Limb (tissue), 2 donors: ENCODE measurements at regions not wholly inside any gene's neighbourhood (a gene's known extent, or its start where the extent isn't known, plus 50 kb on each side); places are given as distances from the start of the nearest gene placed in this dataset.
A peak's percentile ranks its signal among the peaks of the same experiment; 100 is the strongest.

Source experiments
- DNase-seq, 2 donors: peaks; one replicate each; pipeline ENCODE4 v3.0.0-alpha.2; 2016; ENCODE audit errors: extremely low spot score in 2 of 2

DNA sequence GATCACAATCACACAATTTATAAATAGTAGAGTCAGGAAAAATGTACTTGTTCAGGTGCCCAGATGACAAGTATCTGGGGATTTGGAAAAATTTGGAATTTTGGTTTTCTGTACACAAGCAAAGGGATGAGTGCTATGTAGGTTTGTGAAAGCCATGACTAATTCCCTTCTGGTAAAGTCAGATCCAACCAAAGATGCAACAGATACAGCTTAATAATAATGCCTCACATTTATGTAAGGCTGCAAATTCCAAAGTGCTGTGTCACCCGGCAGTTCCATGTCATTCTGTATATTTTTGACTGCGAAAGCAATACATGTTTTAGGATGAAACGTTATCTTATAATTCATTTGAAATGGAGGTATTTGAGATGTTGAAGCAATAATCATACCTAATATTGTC lies 102.7 kb upstream of the AGBL1 start:
- no peak for DNase-seq

DNA sequence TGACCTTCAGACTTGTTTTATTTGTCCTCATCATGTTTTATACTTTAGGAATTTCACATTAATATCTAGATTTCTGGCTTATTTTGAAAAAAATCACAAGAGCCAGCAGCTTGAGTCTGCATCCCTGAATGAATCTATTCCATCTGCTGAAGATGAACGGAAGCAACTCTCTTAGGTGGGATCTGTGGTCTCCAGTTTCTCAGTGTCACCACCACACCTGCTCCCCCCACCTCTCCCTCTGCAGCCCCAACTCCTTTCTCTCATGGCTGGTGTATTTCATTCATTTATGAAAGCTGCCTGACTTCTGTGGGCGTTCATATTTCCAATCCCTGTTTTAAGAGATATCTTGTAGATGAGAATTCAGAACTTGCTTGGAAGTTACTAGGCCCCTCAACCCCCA lies 102.1 kb upstream of the AGBL1 start:
- no peak for DNase-seq

DNA sequence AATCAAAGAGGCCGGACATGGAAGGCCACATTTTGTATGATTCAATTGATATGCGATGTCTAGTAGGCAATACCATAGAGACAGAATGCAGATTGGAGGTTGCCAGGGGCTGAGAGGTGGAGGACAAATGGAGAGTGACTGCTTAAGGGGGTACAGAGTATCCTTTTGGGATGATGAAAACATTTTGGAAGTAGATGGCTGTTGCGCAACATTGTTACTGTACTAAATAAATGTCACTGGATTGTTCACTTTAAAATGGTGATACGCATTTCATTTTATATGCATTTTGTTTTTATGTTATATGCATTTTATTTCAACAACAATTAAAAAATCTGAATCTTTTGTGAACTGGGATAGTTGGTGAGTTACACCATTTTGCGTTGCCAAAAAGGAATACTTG lies 99.7 kb upstream of the AGBL1 start:
- no peak for DNase-seq

DNA sequence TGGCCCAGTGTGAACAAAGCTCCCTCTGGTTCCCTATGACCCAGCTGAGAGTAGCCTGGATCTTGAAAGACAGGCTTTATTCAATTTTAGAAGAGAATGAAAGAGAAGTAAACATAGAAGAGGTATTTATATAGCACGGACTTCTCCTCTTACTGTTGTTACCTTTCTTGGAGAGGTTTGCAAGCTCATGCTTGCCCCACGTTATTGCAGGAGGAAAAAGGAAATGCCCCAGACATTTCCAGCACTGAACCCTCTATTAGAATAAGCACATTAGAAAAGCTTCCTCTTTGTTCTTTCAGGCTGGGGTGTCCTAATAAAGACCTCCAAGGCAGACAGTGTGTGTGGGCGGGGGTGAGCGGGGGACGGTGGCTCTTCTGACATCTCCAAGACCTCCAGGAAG lies 98.7 kb upstream of the AGBL1 start:
- no peak for DNase-seq

DNA sequence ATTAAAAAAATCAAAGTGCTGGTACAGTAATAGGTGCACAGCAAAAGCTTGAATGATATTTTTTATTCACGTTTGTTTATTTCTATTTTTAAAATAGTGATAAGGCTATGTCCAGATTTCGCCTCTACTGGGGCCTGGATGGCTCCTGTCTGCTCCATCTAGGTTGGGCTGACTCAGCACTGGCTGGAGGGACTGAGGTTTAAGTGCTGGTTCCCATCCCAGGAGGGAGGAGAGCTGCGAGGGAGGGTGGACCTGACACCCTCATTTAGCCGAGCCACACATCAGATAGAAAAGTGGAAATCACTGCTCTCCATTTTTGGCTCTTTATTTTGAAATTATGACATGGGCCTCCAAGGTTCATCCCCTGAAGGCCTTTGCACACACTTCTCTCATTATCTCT lies 95.4 kb upstream of the AGBL1 start:
- DNase-seq: no peak

DNA sequence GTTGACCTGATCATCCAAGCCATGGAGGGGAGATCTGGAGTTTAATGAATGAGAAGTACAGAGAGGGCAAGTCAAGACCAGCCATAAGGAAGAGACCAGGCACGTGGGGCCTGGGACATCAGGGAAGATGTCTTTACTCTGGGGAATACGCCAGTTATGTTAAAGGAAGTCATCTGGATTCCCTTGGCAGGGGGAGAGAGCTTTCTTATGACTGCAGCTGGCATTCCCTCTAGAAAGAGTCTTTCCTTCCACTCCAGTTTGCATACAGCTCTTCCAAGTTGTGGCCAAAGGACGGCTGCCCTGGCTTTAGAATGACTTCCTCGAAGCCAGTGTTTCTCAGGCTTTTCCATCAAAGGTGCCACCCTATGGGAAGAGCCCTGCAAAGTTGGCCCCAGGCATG lies 93.6 kb upstream of the AGBL1 start:
- DNase-seq: no peak

DNA sequence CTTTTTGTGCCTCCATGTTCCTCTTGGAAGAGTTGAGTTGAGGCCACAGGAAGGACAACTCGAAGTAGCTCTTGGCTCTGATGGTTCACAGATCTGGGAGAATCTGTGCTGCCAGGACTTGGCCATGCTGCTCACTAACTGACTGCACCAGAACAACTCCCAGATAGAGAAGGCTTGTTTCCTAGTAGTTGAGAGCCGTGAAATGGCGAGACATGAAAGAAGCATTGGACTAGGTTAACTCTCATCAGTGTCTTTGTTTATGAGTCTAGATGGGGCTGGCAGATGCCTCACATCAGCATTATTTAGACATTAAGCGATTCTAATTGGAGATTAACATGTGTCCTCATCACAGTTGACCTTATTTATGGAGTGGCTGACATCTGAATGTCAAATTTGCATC lies 92.9 kb upstream of the AGBL1 start:
- no peak for DNase-seq

DNA sequence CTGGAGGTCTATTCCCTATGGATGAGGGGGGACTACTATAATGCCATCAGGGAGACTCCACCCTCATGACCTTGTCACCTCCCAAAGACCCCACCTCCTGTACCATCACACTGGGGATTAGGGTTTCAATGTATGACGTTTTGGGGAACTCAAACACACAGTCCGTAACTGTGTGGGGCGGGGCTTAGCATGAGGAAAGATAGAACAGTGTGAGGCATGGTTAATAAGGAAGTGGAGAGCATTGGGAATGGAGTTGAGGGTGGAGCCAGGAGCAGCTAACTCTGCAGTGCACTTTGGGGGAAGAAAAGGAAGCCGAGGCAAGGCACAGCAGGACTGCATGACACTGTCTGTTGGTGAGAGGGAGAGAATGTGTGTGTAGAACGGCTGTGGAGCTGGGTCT lies 90.9 kb upstream of the AGBL1 start:
- no peak for DNase-seq

DNA sequence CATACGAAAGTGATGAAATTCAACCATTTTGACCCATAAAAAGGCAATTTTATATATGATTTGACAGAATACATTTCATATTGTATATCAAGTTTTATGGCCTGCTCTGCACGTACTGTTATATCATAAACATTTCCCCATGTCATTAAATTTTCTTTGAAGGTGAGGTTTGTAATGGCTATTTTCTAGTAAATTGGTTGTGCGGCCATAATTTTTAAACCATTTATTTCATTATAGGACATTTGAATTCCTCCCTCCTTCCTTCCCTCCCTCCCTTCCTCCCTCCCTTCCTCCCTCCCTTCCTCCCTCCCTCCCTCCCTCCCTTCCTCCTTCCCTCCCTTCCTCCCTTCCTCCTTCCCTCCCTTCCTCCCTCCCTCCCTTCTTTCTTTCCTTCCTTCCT lies 87.4 kb upstream of the AGBL1 start:
- no peak for DNase-seq

DNA sequence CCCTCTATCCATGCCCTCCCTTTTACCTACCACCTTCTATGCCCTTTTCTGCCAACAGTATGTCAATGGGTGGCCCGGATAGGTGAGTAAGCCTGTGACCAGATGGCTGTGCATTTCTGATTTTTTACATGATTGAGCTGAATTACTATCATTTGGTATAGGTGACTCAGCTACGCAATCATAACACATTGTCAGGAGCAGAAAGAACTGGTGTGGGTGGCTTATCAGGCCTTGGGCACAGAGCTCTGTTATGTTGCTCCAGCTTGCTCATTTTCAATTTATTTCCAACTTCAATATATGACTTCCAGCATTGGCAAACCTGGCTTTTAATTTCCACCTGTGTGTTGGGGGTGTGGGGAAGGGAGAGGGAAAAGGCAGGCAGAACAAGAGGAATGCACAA lies 86.6 kb upstream of the AGBL1 start:
- no peak for DNase-seq

DNA sequence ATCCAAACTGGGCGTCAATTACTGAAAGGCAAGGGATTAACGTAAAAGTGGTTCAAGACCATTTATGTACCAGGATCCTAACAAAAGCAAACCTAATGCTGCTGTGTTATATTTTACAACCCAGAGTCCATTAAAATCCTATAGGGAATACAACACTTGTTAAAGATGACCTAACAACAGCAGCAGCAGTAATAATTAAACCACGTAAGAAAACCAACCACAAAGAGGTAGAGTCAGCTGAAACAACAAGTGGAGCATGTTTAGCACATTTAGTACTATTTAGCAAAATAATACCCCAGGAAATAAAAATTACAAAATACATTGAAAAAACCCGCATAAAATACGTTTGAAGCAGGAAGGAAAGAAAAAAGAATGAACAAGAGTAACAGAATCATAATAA lies 82.1 kb upstream of the AGBL1 start:
- DNase-seq: no peak

DNA sequence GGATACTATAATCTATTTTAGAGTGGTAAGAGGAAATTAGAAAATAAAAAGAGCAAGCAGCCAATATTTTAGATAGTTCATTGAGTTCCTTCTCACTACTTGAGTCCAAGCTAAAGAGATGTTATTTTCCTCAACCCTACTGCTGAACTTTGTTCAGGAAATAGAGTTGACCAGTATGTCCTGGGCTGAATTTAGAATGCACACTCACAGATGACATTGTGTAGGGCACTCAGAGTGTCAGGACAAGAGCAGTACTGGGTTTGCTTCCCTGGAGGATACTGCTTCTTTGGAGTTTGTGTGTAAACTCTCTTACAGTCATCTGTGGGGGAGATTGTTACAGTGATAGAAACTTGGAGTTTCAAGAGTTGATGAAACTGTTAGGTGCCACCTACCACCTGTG lies 80.0 kb upstream of the AGBL1 start:
- DNase-seq: no peak

DNA sequence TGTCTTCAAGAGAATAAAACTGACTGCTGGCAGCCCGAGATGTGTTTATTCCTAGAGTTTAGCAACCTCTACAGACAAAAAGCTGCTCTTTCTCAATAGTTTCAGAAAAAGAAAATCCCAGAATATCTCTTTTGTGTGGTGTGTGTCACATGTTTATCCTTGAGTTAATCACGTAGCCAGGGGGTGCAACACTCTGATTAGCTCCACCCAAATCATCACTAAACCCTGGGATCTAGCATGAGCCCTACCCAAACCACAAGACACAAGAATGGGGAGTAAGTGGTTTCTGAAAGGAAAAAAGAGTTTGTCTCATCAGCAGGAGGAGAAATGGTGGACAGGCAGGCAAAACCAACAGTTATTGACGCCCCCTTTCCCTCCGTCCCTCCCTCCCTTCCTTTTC lies 78.5 kb upstream of the AGBL1 start:
- DNase-seq: no peak

DNA sequence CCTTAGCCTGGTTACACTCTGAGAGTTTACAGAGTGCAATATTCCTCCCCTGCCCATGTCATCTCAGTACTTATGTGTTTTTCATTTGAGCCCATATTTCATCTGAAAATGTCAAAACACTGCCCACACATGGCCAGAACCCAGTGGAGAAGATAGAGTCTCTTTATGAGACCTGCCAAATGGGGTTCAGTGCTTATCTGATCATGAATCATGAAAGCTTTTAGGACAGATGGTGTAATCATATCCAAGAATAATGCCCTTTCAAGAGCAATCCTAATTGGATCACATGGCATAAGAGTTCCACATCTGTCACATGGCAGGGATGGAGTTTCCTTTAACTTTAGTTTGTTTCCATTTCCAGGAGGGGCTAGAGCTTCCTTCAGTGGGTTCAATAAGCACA lies 77.2 kb upstream of the AGBL1 start:
- DNase-seq: no peak

DNA sequence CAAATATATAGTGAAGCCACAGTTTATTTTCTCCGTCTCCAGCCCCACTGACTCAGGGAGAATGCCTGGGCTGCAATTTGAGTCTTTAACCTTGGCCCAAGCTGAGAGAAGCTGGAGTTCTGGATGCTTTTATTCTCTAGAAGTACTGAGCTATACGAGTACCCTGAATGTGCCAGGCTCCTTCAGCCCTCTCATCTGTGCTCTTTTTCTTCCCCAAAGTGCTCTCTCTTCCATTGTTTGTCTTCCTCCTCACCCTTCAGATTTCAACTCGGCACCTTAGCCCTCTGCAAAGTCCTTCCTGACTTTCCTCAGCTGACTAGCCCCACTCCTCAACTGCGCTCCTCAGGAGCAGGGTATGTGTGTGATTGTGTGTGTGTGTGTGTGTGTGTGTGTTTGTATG lies 75.6 kb upstream of the AGBL1 start:
- DNase-seq: no peak

DNA sequence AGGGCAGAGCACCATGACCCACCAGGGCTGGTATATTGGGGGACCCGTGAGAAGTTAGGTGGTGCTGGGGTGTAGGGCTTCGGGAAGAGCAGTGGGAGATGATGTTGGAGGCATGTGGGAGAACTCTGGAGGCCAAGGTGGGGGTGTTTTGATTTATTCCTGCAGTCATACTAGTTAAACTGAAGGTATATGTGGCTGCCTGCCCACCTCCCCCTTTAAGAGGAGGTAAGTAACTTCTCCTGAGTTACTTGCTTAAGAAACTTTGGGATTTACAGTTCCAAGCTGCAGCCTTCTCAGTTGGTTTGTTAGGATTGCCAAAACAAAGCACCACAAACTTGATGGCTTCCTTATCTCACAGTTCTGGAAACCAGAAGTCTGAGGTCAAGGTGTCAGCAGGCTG lies 73.1 kb upstream of the AGBL1 start:
- DNase-seq: no peak

DNA sequence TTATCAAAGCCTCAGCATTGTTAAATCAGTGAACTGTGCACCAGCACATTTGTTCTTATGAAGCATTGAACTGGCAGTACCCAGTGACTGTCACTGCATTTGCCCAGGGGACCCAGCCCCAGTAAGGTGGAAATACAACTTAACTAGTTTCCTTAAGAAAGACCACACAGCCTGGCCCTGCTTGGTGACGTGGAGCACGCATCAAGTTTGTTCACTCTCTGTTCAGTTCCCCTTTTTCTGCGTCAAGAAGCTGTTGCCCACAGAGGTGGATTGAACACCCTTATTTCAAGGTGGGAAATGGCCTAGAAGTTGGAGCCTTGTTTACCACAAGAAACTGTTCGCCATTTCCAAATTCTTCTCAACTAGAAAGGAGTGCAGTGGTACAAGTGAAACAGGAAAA lies 69.9 kb upstream of the AGBL1 start:
- no peak for DNase-seq

DNA sequence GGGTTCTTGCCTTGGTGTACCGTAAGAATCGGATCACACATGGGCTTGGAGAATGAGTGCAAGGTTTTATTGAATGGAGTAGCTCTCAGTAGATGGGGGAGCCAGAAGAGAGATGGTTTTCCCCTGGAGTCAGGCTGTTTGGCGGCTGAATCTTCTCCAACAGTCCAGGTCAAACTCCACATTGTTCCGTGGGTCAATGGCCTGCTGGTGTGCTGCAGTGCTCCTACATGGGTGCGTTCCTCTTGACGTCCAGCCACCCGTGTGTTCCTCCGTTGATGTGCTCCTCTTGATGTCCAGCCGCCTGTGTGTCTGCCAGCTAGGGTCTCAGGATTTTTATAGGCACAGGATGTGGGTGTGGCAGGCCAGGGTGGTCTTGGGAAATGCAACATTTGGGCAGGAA lies 69.3 kb upstream of the AGBL1 start:
- DNase-seq: no peak

DNA sequence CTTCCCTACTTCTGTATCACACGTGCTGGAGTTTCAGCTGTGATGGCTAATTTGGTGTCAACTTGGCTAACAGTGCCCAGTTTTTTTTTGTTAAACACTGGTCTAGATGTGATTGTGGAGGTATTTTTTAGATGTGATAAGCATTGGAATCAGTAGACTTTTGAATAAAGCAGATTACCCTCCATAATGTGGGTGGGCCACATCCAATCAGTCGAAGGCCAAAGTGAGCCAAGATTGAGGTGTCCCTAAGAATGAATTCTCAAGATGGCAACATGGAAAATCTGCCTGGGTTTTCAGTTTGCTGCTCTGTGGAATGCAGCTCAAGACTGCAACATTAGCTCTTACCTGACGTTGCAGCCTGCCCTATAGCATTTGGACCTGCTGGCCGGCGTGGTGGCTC lies 68.8 kb upstream of the AGBL1 start:
- no peak for DNase-seq

DNA sequence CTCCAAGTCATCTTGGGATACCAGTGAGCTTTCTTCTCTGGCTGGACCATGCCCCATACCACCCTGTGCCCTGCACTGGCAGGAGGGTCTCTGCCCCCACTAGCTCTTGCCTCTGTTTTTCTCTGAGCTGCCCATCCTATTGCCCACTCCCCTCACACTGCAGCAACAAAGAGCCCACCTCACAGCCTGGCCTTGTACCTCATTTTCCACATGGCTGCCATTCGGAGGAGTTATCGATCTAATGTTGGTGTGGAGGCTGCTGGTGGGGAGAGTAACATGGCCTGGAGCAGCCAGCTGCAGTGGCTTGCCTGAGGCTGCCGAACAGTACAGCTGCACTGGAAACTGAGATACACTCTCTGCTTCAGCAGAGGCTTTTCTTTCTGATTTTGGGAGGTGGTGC lies 65.7 kb upstream of the AGBL1 start:
- DNase-seq: no peak

DNA sequence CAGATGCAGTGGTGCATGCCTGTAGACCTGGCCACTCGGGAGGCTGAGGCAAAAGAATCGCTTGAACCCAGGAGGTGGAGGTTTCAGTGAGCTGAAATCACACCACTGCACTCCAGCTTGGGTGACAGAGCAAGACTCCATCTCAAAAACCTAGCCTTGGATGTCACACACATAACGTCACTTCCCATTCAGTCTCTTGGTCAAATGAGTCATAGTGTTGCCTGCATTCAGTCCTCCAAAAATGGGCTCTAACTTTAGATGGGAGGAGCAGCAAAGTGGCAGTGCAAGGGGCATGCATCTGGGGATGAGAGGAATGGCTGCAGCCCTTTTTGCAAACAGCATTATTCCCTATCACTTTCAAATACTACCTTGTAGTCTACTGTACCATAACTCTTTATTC lies 62.9 kb upstream of the AGBL1 start:
- no peak for DNase-seq

DNA sequence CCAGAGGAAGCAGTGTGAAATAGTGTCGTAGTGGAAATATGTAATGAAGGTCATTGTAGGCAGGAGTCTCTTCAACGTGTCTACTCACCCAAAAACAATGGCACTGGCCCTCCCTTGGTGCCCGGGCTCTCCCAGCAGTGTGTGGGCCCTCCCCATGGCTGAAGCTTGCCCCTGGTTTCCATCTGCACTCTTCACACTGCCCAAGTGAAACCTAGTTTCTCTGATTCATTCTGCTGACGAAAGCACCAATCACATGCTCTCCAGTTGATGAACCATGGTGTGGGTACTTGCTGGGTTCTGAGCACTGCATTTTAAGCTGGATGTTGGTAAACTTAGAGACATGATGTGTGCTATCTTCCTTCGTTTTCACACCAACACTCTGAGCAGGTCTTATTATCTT lies 61.0 kb upstream of the AGBL1 start:
- no peak for DNase-seq

DNA sequence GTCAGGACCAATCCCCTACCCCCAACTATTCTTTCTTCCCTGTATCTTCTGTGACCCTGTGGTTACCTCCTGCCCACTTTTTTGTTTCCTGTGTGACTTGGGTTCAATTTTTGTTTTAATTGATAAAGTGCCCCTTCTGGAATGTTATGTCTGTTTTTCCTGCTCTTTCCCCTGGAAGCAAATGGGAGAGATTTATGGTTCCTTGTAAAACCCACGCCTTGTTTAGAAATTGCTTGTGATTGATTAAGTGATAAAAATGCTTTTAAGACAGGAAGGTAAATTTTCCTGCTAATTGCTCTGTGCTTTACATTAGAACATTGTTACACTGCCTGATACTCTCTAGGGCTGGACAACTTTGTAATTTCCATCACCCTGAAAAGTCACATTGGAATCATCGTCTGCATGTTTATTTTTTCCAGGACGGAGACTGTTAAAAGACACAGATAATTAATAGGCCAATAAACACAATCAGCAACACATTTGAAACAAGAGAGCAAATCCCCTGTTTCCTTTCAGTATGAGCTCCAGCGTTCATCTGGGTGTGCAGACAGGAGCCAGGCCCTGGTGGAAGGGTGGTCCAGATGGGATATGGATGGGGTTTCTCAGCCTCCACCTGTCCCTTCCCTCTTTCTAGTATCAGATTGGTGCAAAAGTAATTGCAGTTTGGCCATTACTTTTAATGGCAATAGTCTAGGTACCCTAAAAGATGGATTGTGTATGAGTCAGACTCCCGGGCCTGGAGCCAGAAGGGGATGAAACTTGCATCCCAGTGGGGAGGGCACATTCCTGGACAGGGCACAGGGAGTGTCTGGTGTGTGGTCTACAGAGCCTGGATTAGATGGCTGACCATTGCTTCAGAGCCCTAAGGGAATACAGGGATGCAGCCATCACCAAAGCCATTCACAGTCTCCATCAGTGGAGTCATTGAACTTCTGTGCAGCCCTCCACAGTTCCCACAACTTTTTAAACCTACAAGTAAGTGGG lies 58.1 kb upstream of the AGBL1 start:
- peak in 1 of 2 donors; percentile 35 for DNase-seq

DNA sequence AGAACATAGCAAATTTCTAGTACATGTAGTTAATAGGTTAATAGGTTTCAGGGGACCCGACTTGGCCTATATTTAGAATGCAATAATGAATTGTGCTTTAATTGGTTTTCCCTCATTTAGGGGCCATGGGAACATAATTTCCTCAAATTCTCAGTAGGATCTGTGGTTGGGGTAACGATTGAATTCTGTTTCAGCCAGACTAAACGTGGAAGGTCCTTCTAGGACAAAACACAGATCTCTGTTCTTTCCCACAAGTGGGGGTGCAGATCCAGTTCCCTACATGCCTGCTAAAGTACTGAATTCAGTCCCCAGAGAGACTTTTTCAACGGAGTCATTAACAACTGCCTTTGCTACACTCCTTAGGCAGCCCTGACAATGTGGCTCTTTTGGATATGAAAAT lies 50.7 kb upstream of the AGBL1 start:
- DNase-seq: no peak
